Testis (tissue), 2 donors: ENCODE measurements at regions not wholly inside any gene's neighbourhood (a gene's known extent, or its start where the extent isn't known, plus 50 kb on each side); places are given as distances from the start of the nearest gene placed in this dataset.

Source experiments
- DNase-seq: peaks from one replicate; pipeline ENCODE4 v3.0.0-alpha.2; 2019
- H3K27ac ChIP-seq, 2 donors: fragments of 200-600 bp; sonication (generic); one replicate each; pipeline ENCODE4 v1.5.1; 2019
- H3K27me3 ChIP-seq: fragments of 200-600 bp; sonication (generic); one replicate; pipeline ENCODE4 v1.5.1; 2019
- H3K36me3 ChIP-seq: fragments of 200-600 bp; sonication (generic); one replicate; pipeline ENCODE4 v1.5.1; 2017; ENCODE audit warnings: low read depth; ENCODE audit errors: missing control alignments
- H3K4me1 ChIP-seq: fragments of 200-600 bp; sonication (generic); one replicate; pipeline ENCODE4 v1.5.1; 2019
- H3K4me3 ChIP-seq, 2 donors: fragments of 200-600 bp; sonication (generic); one replicate each; pipeline ENCODE4 v1.5.1; 2017 to 2019
- H3K9me3 ChIP-seq: fragments of 200-600 bp; sonication (generic); one replicate; pipeline ENCODE4 v1.5.1; 2017
- POLR2A ChIP-seq: fragments of 450-650 bp; IDR thresholded peaks from one replicate; pipeline ENCODE4 v1.6.1; 2017; ENCODE audit warnings: antibody characterized with exemption, mild to moderate bottlenecking, moderate library complexity
- whole genome bisulfite sequencing, 2 donors: methylation state at CpG; one replicate each; pipeline ENCODE4 v1.1.5; 2018; 5-methylcytosine and 5-hydroxymethylcytosine counted together
- intact Hi-C: fragments of 100-400 bp; cut with DNase I; formaldehyde crosslinking; loops from one replicate; pipeline ENCODE4 v1.15.1; 2023; ENCODE audit warnings: low total_unique reads
- TF ChIP-seq, protein P1 (sequence below), 3 experiments: fragments of 450-650 bp in 2 of 3; fragments of 200-600 bp in 1 of 3; sonication (generic) in 1 of 3; IDR thresholded peaks; one replicate each; pipeline ENCODE4 v1.5.1; 2016 to 2019; ENCODE audit warnings: antibody characterized with exemption in 3 of 3, mild to moderate bottlenecking in 2 of 3, moderate library complexity in 1 of 3

DNA sequence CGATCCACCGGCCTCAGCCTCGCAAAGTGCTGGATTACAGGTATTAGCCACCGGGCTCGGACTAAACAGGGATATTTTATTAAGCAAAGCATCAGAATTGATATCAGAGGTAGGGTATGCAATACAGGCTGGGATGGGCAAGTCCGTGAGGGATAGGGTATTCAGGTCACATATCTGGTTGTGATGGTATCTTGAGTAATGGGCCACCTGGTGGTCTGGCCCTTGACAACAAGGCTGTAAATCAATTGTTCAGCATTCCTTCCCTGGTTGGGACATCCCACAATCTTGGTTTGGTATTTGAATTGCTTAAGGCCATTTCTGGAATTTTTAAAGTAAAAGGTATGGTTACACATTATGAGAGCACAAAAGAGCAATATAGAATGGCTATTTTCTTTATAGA, 1588.0 kb downstream of the SLITRK1 start:
- Histone ChIP-seq H3K9me3 (no peaks in the 10 kb centered on the region), H3K4me1 (no peaks in the 10 kb centered on the region), H3K4me3 (no peak overlapping the region), H3K27me3 (no peaks in the 10 kb centered on the region), H3K27ac (no peak overlapping the region), H3K36me3 (no peaks in the 10 kb centered on the region)
- no peak for DNase-seq
- TF ChIP-seq, protein P1, sequence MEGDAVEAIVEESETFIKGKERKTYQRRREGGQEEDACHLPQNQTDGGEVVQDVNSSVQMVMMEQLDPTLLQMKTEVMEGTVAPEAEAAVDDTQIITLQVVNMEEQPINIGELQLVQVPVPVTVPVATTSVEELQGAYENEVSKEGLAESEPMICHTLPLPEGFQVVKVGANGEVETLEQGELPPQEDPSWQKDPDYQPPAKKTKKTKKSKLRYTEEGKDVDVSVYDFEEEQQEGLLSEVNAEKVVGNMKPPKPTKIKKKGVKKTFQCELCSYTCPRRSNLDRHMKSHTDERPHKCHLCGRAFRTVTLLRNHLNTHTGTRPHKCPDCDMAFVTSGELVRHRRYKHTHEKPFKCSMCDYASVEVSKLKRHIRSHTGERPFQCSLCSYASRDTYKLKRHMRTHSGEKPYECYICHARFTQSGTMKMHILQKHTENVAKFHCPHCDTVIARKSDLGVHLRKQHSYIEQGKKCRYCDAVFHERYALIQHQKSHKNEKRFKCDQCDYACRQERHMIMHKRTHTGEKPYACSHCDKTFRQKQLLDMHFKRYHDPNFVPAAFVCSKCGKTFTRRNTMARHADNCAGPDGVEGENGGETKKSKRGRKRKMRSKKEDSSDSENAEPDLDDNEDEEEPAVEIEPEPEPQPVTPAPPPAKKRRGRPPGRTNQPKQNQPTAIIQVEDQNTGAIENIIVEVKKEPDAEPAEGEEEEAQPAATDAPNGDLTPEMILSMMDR (IDR thresholded peaks at IDR 0.05): no peak
- TF ChIP-seq POLR2A: no peak
- intact Hi-C loops: no loop called here
- 86 to 90% methylated on average over 6 of the region's 6 CpGs for WGBS, 2 donors

DNA sequence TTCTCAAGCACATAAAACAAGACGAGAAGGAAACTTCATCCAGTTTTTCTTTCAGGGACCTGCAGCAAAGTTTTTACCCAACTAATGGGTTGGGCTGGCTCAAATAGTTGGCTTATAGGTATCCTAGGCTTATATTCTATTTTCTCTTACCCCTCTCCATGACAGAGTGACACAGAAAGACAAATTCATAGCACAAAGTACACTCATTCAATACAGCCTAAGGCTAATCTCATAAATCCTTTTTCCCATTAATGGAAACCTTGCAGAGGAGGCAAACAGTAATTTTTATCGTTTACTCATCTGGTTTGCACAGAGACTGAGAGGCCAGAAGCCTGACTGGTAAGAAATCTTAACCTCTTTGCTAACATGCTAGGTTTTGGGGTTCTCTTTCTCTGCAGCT, 1589.9 kb downstream of the SLITRK1 start:
- Histone ChIP-seq H3K36me3 (no peaks in the 10 kb centered on the region), H3K4me1 (no peaks in the 10 kb centered on the region), H3K27ac (no peak overlapping the region), H3K4me3 (no peak overlapping the region), H3K9me3 (no peaks in the 10 kb centered on the region), H3K27me3 (no peaks in the 10 kb centered on the region)
- DNase-seq: no peak
- 84 to 91% methylated on average over 2 of the region's 2 CpGs for whole genome bisulfite sequencing, 2 donors
- intact Hi-C loops: no loop called here
- TF ChIP-seq POLR2A: no peak
- TF ChIP-seq, protein P1 (IDR thresholded peaks at IDR 0.05): no peak

DNA sequence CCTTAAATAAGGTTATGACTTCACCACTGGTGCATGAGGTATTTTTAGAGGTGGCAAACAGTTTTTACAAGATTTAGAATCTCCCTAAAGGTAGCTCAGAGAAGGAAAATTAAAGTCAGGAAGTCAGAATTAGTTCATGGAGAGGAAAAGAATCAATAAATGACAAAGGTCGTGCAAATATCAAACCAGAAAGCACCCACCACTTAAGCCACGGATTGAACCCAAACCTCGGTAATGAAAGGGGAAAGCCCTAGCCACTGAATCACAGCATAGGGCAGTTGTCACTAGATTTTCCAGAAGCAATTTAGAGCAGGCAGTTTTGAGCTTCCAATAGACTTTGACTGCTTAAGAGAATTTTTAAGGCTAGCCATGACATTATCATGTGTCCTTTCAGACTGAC, 1590.4 kb downstream of the SLITRK1 start:
- Histone ChIP-seq H3K27me3 (no peaks in the 10 kb centered on the region), H3K4me3 (no peak overlapping the region), H3K4me1 (no peaks in the 10 kb centered on the region), H3K27ac (no peak overlapping the region), H3K9me3 (no peaks in the 10 kb centered on the region), H3K36me3 (no peaks in the 10 kb centered on the region)
- DNase-seq: no peak
- WGBS, 2 donors: 85 to 87% methylated on average over 3 of the region's 3 CpGs
- intact Hi-C loops: no loop called here
- TF ChIP-seq, protein P1 (IDR thresholded peaks at IDR 0.05): no peak
- TF ChIP-seq POLR2A: no peak

DNA sequence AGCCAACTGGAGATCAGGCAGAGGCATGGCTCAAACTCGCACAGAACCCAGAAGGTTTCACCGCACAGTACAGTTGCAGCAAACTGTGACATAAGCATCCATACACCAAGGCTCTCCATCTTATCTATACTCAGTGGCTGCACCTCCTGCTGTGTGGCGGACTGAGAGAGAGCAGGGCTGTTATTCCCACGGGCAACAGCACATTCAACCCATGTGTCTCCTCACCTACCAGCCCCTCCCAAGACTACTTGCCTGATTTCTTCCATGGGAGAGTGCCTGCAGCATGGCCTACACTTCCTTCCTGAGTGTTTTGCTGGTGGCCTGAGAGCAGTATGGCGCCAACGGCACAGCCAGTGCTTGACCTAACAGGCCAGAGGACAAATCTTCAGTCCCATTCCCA, 1606.6 kb downstream of the SLITRK1 start:
- 74 to 83% methylated on average over 6 of the region's 6 CpGs for WGBS, 2 donors
- no peak overlapping the region for H3K4me3 ChIP-seq
- H3K36me3 ChIP-seq: no peaks in the 10 kb centered on the region
- H3K27me3 ChIP-seq: no peaks in the 10 kb centered on the region
- no peak overlapping the region for H3K27ac ChIP-seq
- TF ChIP-seq, protein P1 (IDR thresholded peaks at IDR 0.05): no peak
- TF ChIP-seq POLR2A: no peak
- no peak for DNase-seq
- intact Hi-C loops: no loop called here
- no peaks in the 10 kb centered on the region for H3K9me3 ChIP-seq
- no peaks in the 10 kb centered on the region for H3K4me1 ChIP-seq

DNA sequence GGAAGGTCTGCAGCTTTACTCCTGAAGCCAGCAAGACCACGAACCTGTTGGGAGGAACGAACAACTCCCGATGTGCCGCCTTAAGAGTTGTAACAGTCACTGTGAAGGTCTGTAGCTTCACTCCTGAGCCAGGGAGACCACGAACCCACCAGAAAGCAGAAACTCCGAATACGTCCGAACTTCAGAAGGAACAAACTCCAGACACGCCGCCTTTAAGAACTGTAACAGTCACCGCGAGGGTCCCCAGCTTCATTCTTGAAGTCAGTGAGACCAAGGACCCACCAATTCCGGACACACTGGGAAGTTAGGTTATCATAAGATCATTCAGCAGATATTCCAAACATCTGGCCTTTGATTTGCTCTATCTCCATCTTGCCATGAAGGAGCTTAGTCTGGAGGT, 1623.0 kb downstream of the SLITRK1 start:
- no peak overlapping the region for H3K4me3 ChIP-seq
- intact Hi-C loops: no loop called here
- TF ChIP-seq POLR2A: no peak
- TF ChIP-seq, protein P1 (IDR thresholded peaks at IDR 0.05): no peak
- no peak for DNase-seq
- no peaks in the 10 kb centered on the region for H3K4me1 ChIP-seq
- H3K36me3 ChIP-seq: no peaks in the 10 kb centered on the region
- WGBS, 2 donors: 92 to 96% methylated on average over 13 of the region's 13 CpGs
- H3K27ac ChIP-seq: no peak overlapping the region
- H3K9me3 ChIP-seq: no peaks in the 10 kb centered on the region
- H3K27me3 ChIP-seq: no peaks in the 10 kb centered on the region
